B cell (primary cell): ENCODE measurements at regions not wholly inside any gene's neighbourhood (a gene's known extent, or its start where the extent isn't known, plus 50 kb on each side); places are given as distances from the start of the nearest gene placed in this dataset.

ENCODE experiments used
- ATAC-seq: fragments of 200-7000 bp; cut with Tn5 transposase; one replicate; pipeline ENCODE4 v1.10.0; 2021; ENCODE audit warnings: low read depth, mild to moderate bottlenecking, moderate number of reproducible peaks, moderate library complexity
- CTCF ChIA-PET: fragments of 350-600 bp; sonication (Branson Sonifier 250); formaldehyde crosslinking; loops from one replicate; lab custom pipeline; 2021; ENCODE audit warnings: antibody characterized with exemption, inconsistent platforms; lab: Charles Lee
- POLR2A ChIA-PET: fragments of 350-600 bp; sonication (Branson Sonifier 250); formaldehyde crosslinking; loops from one replicate; lab custom pipeline; 2021; ENCODE audit warnings: antibody characterized with exemption; lab: Charles Lee
- DNase-seq: peaks from one replicate; pipeline ENCODE4 v3.0.0; 2013
- H2AFZ ChIP-seq: 2 replicates; pipeline ENCODE4 v1.6.1; 2012; ENCODE audit warnings: mild to moderate bottlenecking, low read depth, low read length; ENCODE audit not compliant: insufficient read depth, poor library complexity, severe bottlenecking
- H3K27ac ChIP-seq, 2 donors: 1 replicate in 1 of 2; 2 replicates in 1 of 2; pipeline ENCODE4 v1.5.1; 2012 to 2013; ENCODE audit warnings: low read length in 2 of 2, mild to moderate bottlenecking in 2 of 2, moderate library complexity in 1 of 2
- H3K27me3 ChIP-seq, 4 experiments: fragments of 200-600 bp in 1 of 4; sonication (generic) in 1 of 4; replicated peaks in 1 of 4; 1 replicate in 2 of 4; 2 replicates in 2 of 4; pipeline versions ENCODE4 v1.6.1 to v1.7.0; 2013 to 2016; ENCODE audit warnings: low read length in 3 of 4, mild to moderate bottlenecking in 2 of 4, mixed read lengths in 1 of 4, moderate library complexity in 1 of 4; ENCODE audit not compliant: insufficient read depth in 4 of 4, control insufficient read depth in 3 of 4; ENCODE audit errors: control extremely low read depth in 1 of 4
- H3K36me3 ChIP-seq, 2 experiments: replicated peaks in 1 of 2; 1 replicate in 1 of 2; 2 replicates in 1 of 2; pipeline versions ENCODE4 v1.6.1 to v1.7.1; 2013; ENCODE audit warnings: low read length in 1 of 2; ENCODE audit not compliant: insufficient read depth in 2 of 2, control insufficient read depth in 1 of 2; ENCODE audit errors: control extremely low read depth in 1 of 2, extremely low read depth in 1 of 2
- H3K4me1 ChIP-seq, 2 donors: fragments of 200-600 bp in 1 of 2; sonication (generic) in 1 of 2; 1 replicate in 1 of 2; 2 replicates in 1 of 2; pipeline versions ENCODE4 v1.5.1 to v1.6.1; 2013 to 2017; ENCODE audit warnings: low read length in 2 of 2; ENCODE audit not compliant: control insufficient read depth in 2 of 2, insufficient read depth in 2 of 2
- H3K4me2 ChIP-seq: replicated peaks from 2 replicates; pipeline ENCODE3; 2012; ENCODE audit warnings: mild to moderate bottlenecking, low read depth, low read length; ENCODE audit not compliant: poor library complexity, severe bottlenecking
- H3K4me3 ChIP-seq, 5 experiments: fragments of 200-600 bp in 1 of 5; sonication (generic) in 1 of 5; 1 replicate in 3 of 5; 2 replicates in 2 of 5; pipeline versions ENCODE4 v1.5.1 to v1.7.0; 2011 to 2016; ENCODE audit warnings: low read length in 4 of 5, mild to moderate bottlenecking in 4 of 5, low read depth in 2 of 5, control low read depth in 1 of 5, moderate library complexity in 1 of 5; ENCODE audit not compliant: insufficient read depth in 1 of 5; ENCODE audit errors: control extremely low read depth in 1 of 5, extremely low read depth in 1 of 5
- H3K79me2 ChIP-seq: fragments of 200-600 bp; sonication (generic); one replicate; pipeline ENCODE4 v1.6.0; 2016; ENCODE audit warnings: low read length; ENCODE audit not compliant: control insufficient read depth, insufficient read depth
- H3K9ac ChIP-seq: fragments of 200-600 bp; sonication (generic); 2 replicates; pipeline ENCODE4 v1.6.1; 2017; ENCODE audit warnings: mild to moderate bottlenecking, low read length, moderate library complexity
- H3K9me3 ChIP-seq, 3 donors: one replicate each; pipeline versions ENCODE4 v1.6.1 to v1.7.1; 2013; ENCODE audit warnings: low read length in 2 of 3; ENCODE audit not compliant: control insufficient read depth in 2 of 3, insufficient read depth in 1 of 3; ENCODE audit errors: control extremely low read depth in 1 of 3
- H4K20me1 ChIP-seq: 2 replicates; pipeline ENCODE4 v1.6.0; 2012; ENCODE audit warnings: mild to moderate bottlenecking, low read length; ENCODE audit not compliant: insufficient read depth, control insufficient read depth, poor library complexity, severe bottlenecking
- H3K27ac Mint-ChIP-seq: one replicate; pipeline ENCODE4 v1.8.0; 2021; ENCODE audit warnings: mixed read lengths
- H3K27me3 Mint-ChIP-seq: one replicate; pipeline ENCODE4 v1.8.0; 2021; ENCODE audit warnings: mixed read lengths
- H3K4me1 Mint-ChIP-seq: one replicate; pipeline ENCODE4 v1.8.0; 2021; ENCODE audit warnings: mixed read lengths
- H3K4me3 Mint-ChIP-seq: one replicate; pipeline ENCODE4 v1.8.0; 2021; ENCODE audit warnings: mixed read lengths
- H3K9me3 Mint-ChIP-seq: one replicate; pipeline ENCODE4 v1.8.0; 2022; ENCODE audit warnings: mixed read lengths; ENCODE audit not compliant: insufficient read depth
- CTCF ChIP-seq: fragments of 200-600 bp; IDR thresholded peaks from one replicate; pipeline ENCODE4 v1.8.0; 2022; ENCODE audit warnings: antibody characterized with exemption, mild to moderate bottlenecking
- EZH2 ChIP-seq: IDR thresholded peaks from 2 replicates; pipeline ENCODE4 v1.6.1; 2012; ENCODE audit warnings: borderline replicate concordance, low read depth, mild to moderate bottlenecking, moderate library complexity, low read length; ENCODE audit not compliant: insufficient read depth, poor library complexity, severe bottlenecking
- WGBS: methylation state at CpG from one replicate; pipeline ENCODE4 v1.1.5; 2013; ENCODE audit warnings: missing lambda C conversion rate; ENCODE audit not compliant: insufficient coverage; 5-methylcytosine and 5-hydroxymethylcytosine counted together
- intact Hi-C: fragments of 100-400 bp; cut with micrococcal nuclease; formaldehyde crosslinking; loops from one replicate; pipeline ENCODE4 v1.10.0; 2022

- H3K4me1 ChIP-seq, result peaks cover 0 to 3% of the 10 kb centered on the region in 2 donors
- DNase-seq, result no peak
- no peak overlapping the region for H3K27ac ChIP-seq
- no peak for ATAC-seq
- no peaks in the 10 kb centered on the region for H3K36me3 ChIP-seq
- Mint-ChIP-seq H3K27me3 (peaks cover 17% of the 10 kb centered on the region), H3K4me3 (no peak overlapping the region), H3K4me1 (peaks cover 2% of the 10 kb centered on the region), H3K9me3 (no peaks in the 10 kb centered on the region), H3K27ac (no peak overlapping the region)
- WGBS, result 93% methylated on average over 3 of the region's 4 CpGs
- TF ChIP-seq CTCF (no peak), EZH2 (no peak)
- POLR2A ChIA-PET, result no interaction called here
- H3K27me3 ChIP-seq, result peaks cover 0 to 2% (median 0%) of the 10 kb centered on the region in 4 experiments
- intact Hi-C loops, result no loop called here
- no peak overlapping the region for H3K4me2 ChIP-seq
- H3K9me3 ChIP-seq, result no peaks in the 10 kb centered on the region
- H3K9ac ChIP-seq, result no peak overlapping the region
- no peaks in the 10 kb centered on the region for H4K20me1 ChIP-seq
- no peaks in the 10 kb centered on the region for H3K79me2 ChIP-seq
- H3K4me3 ChIP-seq, result no peak overlapping the region
- CTCF ChIA-PET, result interaction anchor here (1.0 to 1.7 kb wide), 4 partner anchors 15 to 330 kb away, joined by 3 to 4 read pairs (median 3); no protein-coding TSS in a partner anchor
- no peak overlapping the region for H2AFZ ChIP-seq
Measured at GRCh38 chr2:176819306-176819705, 393.3 kb upstream of the HNRNPA3 start.

- H2AFZ ChIP-seq, result no peak overlapping the region
- H3K4me2 ChIP-seq, result no peak overlapping the region
- peaks cover 16% of the 10 kb centered on the region for H3K27me3 Mint-ChIP-seq
- H3K9ac ChIP-seq, result no peak overlapping the region
- no peaks in the 10 kb centered on the region for H3K4me1 ChIP-seq
- ChIA-PET CTCF (interaction anchor here (0.6 to 1.7 kb wide), 6 partner anchors 8 to 328 kb away, joined by 3 to 5 read pairs (median 4); no protein-coding TSS in a partner anchor), POLR2A (no interaction called here)
- intact Hi-C loops, result no loop called here
- H3K4me1 Mint-ChIP-seq, result no peaks in the 10 kb centered on the region
- no peaks in the 10 kb centered on the region for H3K9me3 Mint-ChIP-seq
- H3K9me3 ChIP-seq, result no peaks in the 10 kb centered on the region
- no peak for ATAC-seq
- TF ChIP-seq EZH2, result no peak
- TF ChIP-seq CTCF, result no peak
- H3K27ac ChIP-seq, result no peak overlapping the region
- DNase-seq, result no peak
- H4K20me1 ChIP-seq, result no peaks in the 10 kb centered on the region
- H3K36me3 ChIP-seq, result no peaks in the 10 kb centered on the region
- no peaks in the 10 kb centered on the region for H3K79me2 ChIP-seq
- H3K27ac Mint-ChIP-seq, result no peak overlapping the region
- peaks cover 0 to 5% (median 0%) of the 10 kb centered on the region in 4 experiments for H3K27me3 ChIP-seq
- no peak overlapping the region for H3K4me3 ChIP-seq
- H3K4me3 Mint-ChIP-seq, result no peak overlapping the region
Measured at GRCh38 chr2:176820371-176820932, 392.1 kb upstream of the HNRNPA3 start.
